Cerebellar nuclear complex (tissue), 1 donor: ENCODE measurements at regions not wholly inside any gene's neighbourhood (a gene's known extent, or its start where the extent isn't known, plus 50 kb on each side); places are given as distances from the start of the nearest gene placed in this dataset.

ENCODE experiments used
- DNase-seq, 2 experiments: peaks; one replicate each; lab custom pipeline; 2025; lab: John Stamatoyannopoulos, UW

- DNase-seq, result no peak
Observed at GRCh38 chr9:36764364-36765076, 191.8 kb downstream of the MELK start.

DNA sequence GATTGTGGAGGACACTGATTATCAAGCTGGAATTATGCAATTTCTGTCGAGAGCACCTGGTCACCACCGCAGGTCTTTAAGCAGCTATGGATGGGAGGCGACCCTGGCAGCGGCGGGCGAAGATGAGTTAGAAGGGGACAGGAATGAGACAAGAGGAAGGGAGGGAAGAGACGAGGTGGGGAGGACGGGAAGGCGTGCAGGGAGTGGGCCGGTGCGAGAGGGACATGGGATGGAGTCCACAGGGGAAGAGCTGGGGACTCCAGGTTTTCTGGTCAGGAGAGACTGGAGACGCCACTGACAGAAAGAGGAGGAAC lies 192.3 kb downstream of the MELK start:
- DNase-seq, result no peak

- peak; percentile 76 to 77 for DNase-seq
Observed at GRCh38 chr9:36765468-36766341, 193.0 kb downstream of the MELK start.

DNA sequence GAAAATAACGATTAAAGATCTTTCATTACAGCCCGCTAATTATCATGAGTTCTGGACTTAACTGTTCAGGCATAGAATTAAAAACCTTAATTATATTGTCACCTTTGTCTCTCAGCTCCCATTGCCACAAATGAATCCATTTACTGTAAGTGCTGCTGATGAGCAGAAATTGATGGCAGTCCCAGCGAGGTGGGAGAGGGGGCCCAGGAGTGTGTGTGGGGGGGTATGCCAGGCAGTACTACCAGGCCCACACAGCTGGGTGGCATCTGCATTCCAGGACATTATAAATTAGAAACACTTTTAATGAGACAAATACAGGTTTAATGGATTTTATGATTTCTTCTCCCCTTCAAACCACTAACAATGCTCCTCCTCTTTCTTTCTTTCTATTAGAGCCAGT lies 196.0 kb downstream of the MELK start:
- no peak for DNase-seq

DNA sequence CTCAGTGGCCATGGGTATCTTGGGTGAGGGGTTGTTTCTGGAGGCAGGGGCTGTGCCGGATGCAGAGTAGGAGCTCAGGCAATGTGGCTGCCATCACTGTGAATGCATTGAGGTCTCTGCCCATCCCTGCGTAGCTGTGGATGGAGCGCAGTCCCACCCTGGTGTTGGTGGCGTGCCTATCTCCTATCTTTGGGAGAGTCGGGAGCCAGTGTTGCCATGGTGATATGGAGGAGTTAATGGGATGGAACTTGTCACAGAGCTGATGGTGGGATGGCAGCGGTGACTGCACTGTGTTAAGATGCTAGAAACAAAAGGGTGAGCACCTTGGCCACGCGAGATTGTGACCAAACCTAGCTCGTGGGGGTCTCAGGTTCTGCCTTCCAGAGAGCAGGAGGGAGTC lies 197.3 kb downstream of the MELK start:
- DNase-seq, result no peak

GRCh38 chr9:36772449-36773403 lies 200.0 kb downstream of the MELK start:
- no peak for DNase-seq

- DNase-seq, result no peak
Observed at GRCh38 chr9:36778682-36779081, 206.0 kb downstream of the MELK start.

DNA sequence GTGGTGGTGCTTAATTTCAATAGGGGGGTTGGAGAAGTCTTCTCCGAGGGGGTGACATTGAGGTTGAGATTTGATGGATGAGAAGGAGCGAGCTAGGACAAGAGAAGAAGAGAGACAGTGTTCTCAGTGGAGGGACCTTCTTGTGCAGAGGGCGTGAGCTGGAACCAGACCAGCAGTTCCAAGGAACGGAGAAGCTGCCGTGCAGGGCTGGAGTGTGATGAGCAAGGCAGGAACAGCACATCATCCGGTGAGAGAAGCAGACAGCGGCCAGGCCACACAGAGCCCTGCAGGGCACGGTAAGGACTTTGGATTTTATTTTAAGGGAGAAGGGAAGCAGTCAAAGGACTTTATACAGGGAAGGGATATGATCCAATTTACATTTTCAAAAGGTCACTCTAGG lies 206.9 kb downstream of the MELK start:
- no peak for DNase-seq

- DNase-seq, result no peak
Observed at GRCh38 chr9:36780186-36780585, 207.5 kb downstream of the MELK start.

DNA sequence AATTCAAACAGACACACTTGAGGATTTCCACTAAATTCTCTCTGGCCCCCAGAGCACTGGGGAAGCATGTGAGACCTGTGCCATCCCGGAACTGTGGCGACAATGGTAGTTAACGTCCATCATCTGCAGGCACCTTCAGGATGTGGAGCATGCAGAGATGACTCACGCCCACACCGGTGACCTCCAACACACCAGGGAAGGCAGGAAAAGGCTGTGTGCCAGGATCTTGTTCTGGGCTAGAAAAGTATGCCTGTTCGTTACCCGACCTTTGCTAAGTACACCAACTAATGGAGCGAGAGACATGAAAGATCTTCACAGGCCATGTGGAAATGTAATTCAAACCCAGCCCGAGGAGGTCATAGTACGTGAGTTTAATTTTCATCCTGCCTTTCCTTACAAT lies 208.8 kb downstream of the MELK start:
- no peak for DNase-seq
